WTC11 (cell line): ENCODE measurements at regions not wholly inside any gene's neighbourhood (a gene's known extent, or its start where the extent isn't known, plus 50 kb on each side); places are given as distances from the start of the nearest gene placed in this dataset.

Experiments
- ATF2 ChIP-seq: sonication (generic); formaldehyde crosslinking; IDR thresholded peaks from 2 replicates; pipeline ENCODE4 v1.8.1; 2022; ENCODE audit warnings: low read depth, missing genetic modification reagents, borderline replicate concordance
- CTCF ChIP-seq: fragments of 200-600 bp; IDR thresholded peaks from 2 replicates; pipeline ENCODE4 v1.8.0; 2022; ENCODE audit warnings: antibody characterized with exemption
- E2F5 ChIP-seq: sonication (generic); formaldehyde crosslinking; IDR thresholded peaks from 2 replicates; pipeline ENCODE4 v1.8.1; 2022; ENCODE audit warnings: mild to moderate bottlenecking, moderate library complexity, missing genetic modification reagents
- FOXP4 ChIP-seq: sonication (generic); formaldehyde crosslinking; IDR thresholded peaks from 2 replicates; pipeline ENCODE4 v1.8.0; 2022; ENCODE audit warnings: mild to moderate bottlenecking, missing genetic modification reagents
- KAT7 ChIP-seq: sonication (generic); formaldehyde crosslinking; IDR thresholded peaks from 2 replicates; pipeline ENCODE4 v1.8.1; 2023; ENCODE audit warnings: missing genetic modification reagents, mild to moderate bottlenecking, borderline replicate concordance
- MAX ChIP-seq: sonication (generic); formaldehyde crosslinking; IDR thresholded peaks from 2 replicates; pipeline ENCODE4 v1.8.0; 2022; ENCODE audit warnings: mild to moderate bottlenecking, missing genetic modification reagents
- SMAD4 ChIP-seq: sonication (generic); formaldehyde crosslinking; IDR thresholded peaks from 2 replicates; pipeline ENCODE4 v1.8.0; 2022; ENCODE audit warnings: mild to moderate bottlenecking, missing genetic modification reagents
- STAT6 ChIP-seq: sonication (generic); formaldehyde crosslinking; conservative IDR thresholded peaks from 2 replicates; pipeline ENCODE4 v1.8.1; 2023; ENCODE audit warnings: mild to moderate bottlenecking, low read depth, missing genetic modification reagents, moderate library complexity
- TEAD1 ChIP-seq: sonication (generic); formaldehyde crosslinking; IDR thresholded peaks from 2 replicates; pipeline ENCODE4 v1.8.0; 2022; ENCODE audit warnings: mild to moderate bottlenecking, missing genetic modification reagents
- USF2 ChIP-seq: sonication (generic); formaldehyde crosslinking; IDR thresholded peaks from 2 replicates; pipeline ENCODE4 v1.8.1; 2023; ENCODE audit warnings: mild to moderate bottlenecking, missing genetic modification reagents, moderate library complexity
- ZNF138 ChIP-seq: sonication (generic); formaldehyde crosslinking; conservative IDR thresholded peaks from 2 replicates; pipeline ENCODE4 v1.8.1; 2022; ENCODE audit warnings: mild to moderate bottlenecking, moderate library complexity, missing genetic modification reagents
- ZNF232 ChIP-seq: sonication (generic); formaldehyde crosslinking; IDR thresholded peaks from 2 replicates; pipeline ENCODE4 v1.8.0; 2022; ENCODE audit warnings: mild to moderate bottlenecking, missing genetic modification reagents
- ZNF416 ChIP-seq: fragments of 250-450 bp; sonication (Bioruptor Pico); IDR thresholded peaks from 2 replicates; pipeline ENCODE4 v1.9.0; 2021; ENCODE audit warnings: mild to moderate bottlenecking, inconsistent platforms

- TF ChIP-seq SMAD4 (CRISPR knock-in tag) = no peak
- no peak for TF ChIP-seq ZNF138 (CRISPR knock-in tag)
- TF ChIP-seq CTCF = no peak
- no peak for TF ChIP-seq ZNF232
- TF ChIP-seq KAT7 (CRISPR knock-in tag) = no peak
- no peak for TF ChIP-seq STAT6
- TF ChIP-seq E2F5 (CRISPR knock-in tag) = no peak
- TF ChIP-seq USF2 (CRISPR knock-in tag) = no peak
- TF ChIP-seq ZNF416 (CRISPR knock-in tag) = no peak
- no peak for TF ChIP-seq MAX (CRISPR knock-in tag)
- no peak for TF ChIP-seq ATF2
- TF ChIP-seq TEAD1 (CRISPR knock-in tag) = no peak
- no peak for TF ChIP-seq FOXP4
These were observed 118.8 kb upstream of the MKI67 start for GRCh38 chr10:128245026-128245425.
